Neuronal stem cell (in vitro differentiated cells): ENCODE measurements at regions not wholly inside any gene's neighbourhood (a gene's known extent, or its start where the extent isn't known, plus 50 kb on each side); places are given as distances from the start of the nearest gene placed in this dataset.

Experiments used
- DNase-seq: peaks from one replicate; pipeline ENCODE4 v3.0.0-alpha.2; 2013; ENCODE audit warnings: low spot score
- H2AFZ ChIP-seq: one replicate; pipeline ENCODE4 v1.6.1; 2013; ENCODE audit warnings: mild to moderate bottlenecking, low read length, inconsistent platforms
- H2AK5ac ChIP-seq: 2 replicates; pipeline ENCODE4 v1.6.1; 2013; ENCODE audit warnings: low read depth, mild to moderate bottlenecking, inconsistent platforms, low read length, moderate library complexity, mixed read lengths
- H2BK120ac ChIP-seq: 2 replicates; pipeline ENCODE4 v1.6.1; 2013; ENCODE audit warnings: low read depth, mild to moderate bottlenecking, inconsistent platforms, low read length, moderate library complexity, mixed read lengths
- H2BK12ac ChIP-seq: one replicate; pipeline ENCODE4 v1.6.1; 2013; ENCODE audit warnings: low read length, inconsistent platforms
- H2BK15ac ChIP-seq: 2 replicates; pipeline ENCODE4 v1.6.1; 2013; ENCODE audit warnings: mild to moderate bottlenecking, low read length, inconsistent platforms, mixed read lengths
- H2BK5ac ChIP-seq: one replicate; pipeline ENCODE4 v1.6.1; 2013; ENCODE audit warnings: inconsistent platforms, mild to moderate bottlenecking, low read length, moderate library complexity
- H3K14ac ChIP-seq: one replicate; pipeline ENCODE4 v1.6.1; 2013; ENCODE audit warnings: low read length, inconsistent platforms
- H3K18ac ChIP-seq: 2 replicates; pipeline ENCODE4 v1.6.1; 2013; ENCODE audit warnings: low read length, inconsistent platforms
- H3K23ac ChIP-seq: 2 replicates; pipeline ENCODE4 v1.6.1; 2013; ENCODE audit warnings: low read depth, mild to moderate bottlenecking, mixed read lengths, low read length, inconsistent platforms; ENCODE audit not compliant: poor library complexity
- H3K27ac ChIP-seq: replicated peaks from 3 replicates; pipeline ENCODE4 v1.5.1; 2013; ENCODE audit warnings: low read length, inconsistent platforms
- H3K27me3 ChIP-seq, 3 experiments: 2 replicates each; pipeline ENCODE4 v1.6.1; 2013; ENCODE audit warnings: low read length in 3 of 3, mild to moderate bottlenecking in 2 of 3, inconsistent platforms in 1 of 3, low read depth in 1 of 3, mixed read lengths in 1 of 3, moderate library complexity in 1 of 3; ENCODE audit not compliant: control insufficient read depth in 3 of 3, insufficient read depth in 3 of 3
- H3K36me3 ChIP-seq, 2 donors: replicated peaks in 1 of 2; 2 replicates each; pipeline ENCODE4 v1.6.1; 2013; ENCODE audit warnings: low read length in 2 of 2; ENCODE audit not compliant: control insufficient read depth in 2 of 2, insufficient read depth in 2 of 2
- H3K4ac ChIP-seq: 2 replicates; pipeline ENCODE4 v1.6.1; 2013; ENCODE audit warnings: inconsistent platforms, mild to moderate bottlenecking, low read length, moderate library complexity
- H3K4me1 ChIP-seq, 2 donors: 1 replicate in 1 of 2; 2 replicates in 1 of 2; pipeline ENCODE4 v1.6.1; 2013; ENCODE audit warnings: low read length in 2 of 2, low read depth in 1 of 2; ENCODE audit not compliant: control insufficient read depth in 2 of 2, insufficient read depth in 1 of 2
- H3K4me2 ChIP-seq: one replicate; pipeline ENCODE4 v1.6.1; 2013; ENCODE audit warnings: mild to moderate bottlenecking, low read length, inconsistent platforms; ENCODE audit not compliant: insufficient read depth, poor library complexity, severe bottlenecking
- H3K4me3 ChIP-seq, 2 donors: 2 replicates each; pipeline ENCODE4 v1.5.1; 2013; ENCODE audit warnings: low read length in 2 of 2, mild to moderate bottlenecking in 2 of 2, inconsistent platforms in 1 of 2, moderate library complexity in 1 of 2
- H3K79me1 ChIP-seq: one replicate; pipeline ENCODE4 v1.6.1; 2013; ENCODE audit warnings: low read depth, mild to moderate bottlenecking, inconsistent platforms, low read length, moderate library complexity
- H3K9ac ChIP-seq: one replicate; pipeline ENCODE4 v1.6.1; 2013; ENCODE audit warnings: mild to moderate bottlenecking, low read depth, low read length, inconsistent platforms; ENCODE audit not compliant: poor library complexity
- H3K9me3 ChIP-seq, 2 donors: replicated peaks in 1 of 2; 2 replicates each; pipeline versions ENCODE3 to v1.6.1; 2013; ENCODE audit warnings: low read length in 2 of 2, mild to moderate bottlenecking in 2 of 2, inconsistent platforms in 1 of 2, low read depth in 1 of 2, mixed read lengths in 1 of 2, moderate library complexity in 1 of 2; ENCODE audit not compliant: control insufficient read depth in 2 of 2, insufficient read depth in 1 of 2
- H4K8ac ChIP-seq: one replicate; pipeline ENCODE4 v1.6.1; 2013; ENCODE audit warnings: low read depth, mild to moderate bottlenecking, inconsistent platforms, low read length, moderate library complexity
- H4K91ac ChIP-seq: one replicate; pipeline ENCODE4 v1.6.1; 2013; ENCODE audit warnings: low read length, low read depth, mild to moderate bottlenecking, inconsistent platforms; ENCODE audit not compliant: poor library complexity
- WGBS, 2 donors: extraction: QIAGEN DNeasy Blood & Tissue Kit; methylation state at CpG; one replicate each; pipeline ENCODE4 v1.1.7; 2013; ENCODE audit warnings: missing lambda C conversion rate in 2 of 2, mixed read lengths in 1 of 2; ENCODE audit not compliant: insufficient read length in 2 of 2, insufficient replicate concordance in 1 of 2; ENCODE audit errors: extremely low coverage in 2 of 2; 5-methylcytosine and 5-hydroxymethylcytosine counted together

DNA sequence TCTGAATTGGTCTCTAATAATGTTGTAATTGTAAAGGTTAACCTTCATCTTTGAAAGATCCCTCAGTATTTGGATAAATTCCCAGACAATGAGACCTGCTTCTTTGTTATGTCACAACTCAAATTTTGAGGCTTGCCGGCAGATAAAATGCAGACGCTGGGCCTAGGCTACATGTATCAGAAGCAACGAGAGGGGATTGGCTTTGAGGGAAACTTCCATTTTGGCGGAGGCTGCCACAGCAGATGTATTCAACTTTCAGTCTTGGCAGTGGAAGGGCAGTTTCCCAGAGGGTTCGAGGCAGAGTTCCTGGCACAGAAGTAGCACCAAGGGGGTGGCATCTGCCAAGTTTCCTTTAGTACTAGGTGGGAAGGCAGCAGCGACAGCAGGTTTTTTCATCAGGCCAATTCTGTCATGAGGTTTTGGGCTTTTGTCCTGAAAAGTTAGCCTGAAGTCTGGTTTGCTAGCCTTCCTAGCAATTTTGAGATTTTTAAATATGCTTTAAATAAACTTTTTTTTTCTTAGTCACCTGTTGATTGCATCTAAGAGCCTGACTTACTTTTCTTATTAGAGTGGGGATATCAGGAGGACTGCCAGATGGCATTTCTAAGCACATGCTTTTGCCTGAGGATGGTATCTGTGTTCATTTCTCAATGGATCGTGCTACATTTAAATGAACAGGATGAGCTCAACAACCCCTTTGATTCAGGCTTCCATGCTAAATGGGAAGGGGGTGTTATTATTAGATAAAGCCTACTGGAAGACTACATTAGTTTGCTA lies 89.5 kb upstream of the FAM3C start:
- H3K4me2 ChIP-seq = no peak overlapping the region
- no peaks in the 10 kb centered on the region for H3K4me1 ChIP-seq
- no peak overlapping the region for H2BK12ac ChIP-seq
- no peak overlapping the region for H3K4me3 ChIP-seq
- H3K27me3 ChIP-seq = no peaks in the 10 kb centered on the region
- no peak overlapping the region for H3K27ac ChIP-seq
- peak overlapping the region; percentile 32 for H2AFZ ChIP-seq
- H3K23ac ChIP-seq = no peak overlapping the region
- H3K4ac ChIP-seq = no peak overlapping the region
- H3K79me1 ChIP-seq = no peaks in the 10 kb centered on the region
- no peak overlapping the region for H4K91ac ChIP-seq
- H2BK120ac ChIP-seq = no peak overlapping the region
- H2AK5ac ChIP-seq = no peak overlapping the region
- no peak for DNase-seq
- no peak overlapping the region for H2BK15ac ChIP-seq
- no peak overlapping the region for H3K9ac ChIP-seq
- no peak overlapping the region for H3K18ac ChIP-seq
- H3K36me3 ChIP-seq = no peaks in the 10 kb centered on the region
- no CpG with 5 or more reads among the region's 7 CpGs for WGBS, 2 donors
- no peak overlapping the region for H4K8ac ChIP-seq
- H2BK5ac ChIP-seq = no peak overlapping the region
- H3K9me3 ChIP-seq = no peaks in the 10 kb centered on the region
- no peak overlapping the region for H3K14ac ChIP-seq

DNA sequence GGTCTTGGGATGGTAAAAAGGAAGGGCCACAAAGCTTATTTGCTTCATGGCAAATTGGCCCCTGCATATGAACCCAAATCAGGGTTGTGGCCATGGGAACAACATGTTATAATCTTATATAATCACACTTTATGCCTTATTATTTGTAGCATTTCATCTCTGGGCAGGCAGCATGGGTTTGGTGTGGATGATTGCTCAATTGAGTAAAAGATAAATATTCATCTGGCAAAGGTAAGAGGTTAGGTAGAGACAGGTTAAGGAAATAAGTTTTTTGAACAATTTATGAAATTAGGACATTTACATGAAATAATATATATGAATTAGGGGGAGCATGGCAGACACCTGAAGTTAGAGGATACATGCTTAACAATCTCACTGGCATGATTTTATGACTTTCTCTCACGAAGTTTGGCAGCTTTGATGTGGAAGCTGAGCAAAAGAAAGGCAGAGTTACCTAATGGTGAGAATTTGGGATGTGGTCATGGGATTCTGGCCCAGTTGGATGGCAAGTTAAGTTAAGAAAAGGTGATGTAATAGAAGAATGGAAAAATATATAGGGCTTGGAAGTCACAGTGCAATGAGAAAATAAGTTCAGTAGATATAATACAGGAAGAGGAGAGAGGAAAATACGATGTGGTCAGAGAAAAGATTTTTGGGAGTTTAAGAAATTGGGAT lies 88.1 kb upstream of the FAM3C start:
- H3K36me3 ChIP-seq = no peaks in the 10 kb centered on the region

DNA sequence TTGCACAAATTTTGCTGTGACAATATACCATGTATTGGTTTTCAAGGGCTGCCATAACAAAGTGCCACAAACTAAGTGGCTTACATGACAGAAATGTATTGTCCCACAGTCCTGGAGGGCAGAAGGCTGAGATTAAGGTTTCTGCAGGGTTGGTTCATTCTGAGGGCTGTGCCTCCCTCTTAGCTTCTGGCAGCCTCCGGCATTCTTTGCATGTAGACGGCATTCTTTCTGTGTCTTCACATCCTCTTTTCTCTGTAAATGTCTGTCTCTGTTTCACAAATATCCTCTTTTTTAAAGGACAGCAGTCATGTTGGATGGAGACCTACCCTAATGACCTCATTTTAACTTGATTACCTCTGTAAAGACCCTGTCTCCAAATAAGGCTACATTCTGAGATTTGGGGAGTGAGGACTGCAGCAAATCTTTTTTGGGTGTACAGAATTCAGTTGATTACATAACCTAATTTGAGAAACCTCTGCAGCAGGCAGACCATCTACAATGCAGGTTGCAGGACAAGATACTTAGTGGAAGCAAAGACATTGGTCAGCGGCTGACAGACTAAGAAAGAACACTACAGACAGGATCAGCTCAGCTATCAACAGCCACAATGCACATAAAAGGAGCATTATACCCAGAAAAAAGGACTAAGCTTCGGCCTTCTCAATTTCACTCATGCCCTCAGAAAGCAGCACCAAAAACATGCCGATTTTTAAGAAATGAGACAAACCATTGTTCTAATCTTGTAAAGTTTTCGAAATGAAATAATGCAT lies 84.6 kb upstream of the FAM3C start:
- Histone ChIP-seq H2AK5ac (no peak overlapping the region), H3K27ac (peak overlapping the region; percentile 72)

More for the DNA sequence above, 88.1 kb upstream of the FAM3C start:
- Histone ChIP-seq H4K91ac (no peak overlapping the region), H2BK15ac (no peak overlapping the region), H3K27ac (no peak overlapping the region), H3K9me3 (no peaks in the 10 kb centered on the region), H2BK12ac (no peak overlapping the region), H3K4me1 (peaks cover 10 to 12% of the 10 kb centered on the region in 2 donors), H2BK120ac (no peak overlapping the region), H2BK5ac (no peak overlapping the region), H2AK5ac (no peak overlapping the region), H3K79me1 (no peaks in the 10 kb centered on the region), H3K23ac (no peak overlapping the region), H3K4ac (no peak overlapping the region), H3K9ac (no peak overlapping the region), H3K4me3 (no peak overlapping the region), H3K4me2 (no peak overlapping the region), H2AFZ (no peak overlapping the region), H3K18ac (no peak overlapping the region), H3K14ac (no peak overlapping the region), H3K27me3 (no peaks in the 10 kb centered on the region), H4K8ac (no peak overlapping the region)
- WGBS, 2 donors = 100% methylated on average over 1 of the region's 2 CpGs; no CpG with 5 or more reads in 1 of the 2 donors
- no peak for DNase-seq

More for the DNA sequence above, 84.6 kb upstream of the FAM3C start:
- H3K79me1 ChIP-seq = no peaks in the 10 kb centered on the region
- H3K9ac ChIP-seq = no peak overlapping the region
- no peak overlapping the region for H4K91ac ChIP-seq
- peaks cover 12 to 13% of the 10 kb centered on the region in 2 donors for H3K4me1 ChIP-seq
- no peak overlapping the region for H3K14ac ChIP-seq
- H3K18ac ChIP-seq = no peak overlapping the region
- no peak overlapping the region for H2BK120ac ChIP-seq
- no peak overlapping the region for H2BK5ac ChIP-seq
- H2BK15ac ChIP-seq = no peak overlapping the region
- peak overlapping the region; percentile 34 for H3K4me2 ChIP-seq
- peaks cover 0 to 3% of the 10 kb centered on the region in 2 donors for H3K9me3 ChIP-seq
- no peak overlapping the region for H3K23ac ChIP-seq
- peak overlapping the region in 1 of 2 donors; percentile 4 for H3K4me3 ChIP-seq
- no CpG with 5 or more reads among the region's 6 CpGs for WGBS, 2 donors
- DNase-seq = peak; percentile 30
- H3K4ac ChIP-seq = no peak overlapping the region
- H2BK12ac ChIP-seq = no peak overlapping the region
- H2AFZ ChIP-seq = peak overlapping the region; percentile 55
- no peaks in the 10 kb centered on the region for H3K27me3 ChIP-seq
- no peak overlapping the region for H4K8ac ChIP-seq
- H3K36me3 ChIP-seq = peaks cover 0 to 2% of the 10 kb centered on the region in 2 donors
